GM12878 (cell line): ENCODE measurements at regions not wholly inside any gene's neighbourhood (a gene's known extent, or its start where the extent isn't known, plus 50 kb on each side); places are given as distances from the start of the nearest gene placed in this dataset.

ENCODE experiments used
- ATAC-seq: fragments of 200-7000 bp; cut with Tn5 transposase; 3 replicates; pipeline ENCODE4 v1.9.1; 2020; ENCODE audit warnings: mild to moderate bottlenecking, moderate library complexity
- BruUV-seq: library from RNA; stranded (reverse); fragments of 400-500 nt; replicated peaks from 2 replicates; lab custom pipeline; 2021; lab: Mats Ljungman, UMichigan
- CTCF ChIA-PET: fragments of 300-600 bp; sonication (Branson Sonifier 250); formaldehyde crosslinking; extraction: SDS; loops from one replicate; lab custom pipeline; 2021; ENCODE audit warnings: inconsistent platforms; lab: Yijun Ruan, JAX
- POLR2A ChIA-PET: fragments of 350-600 bp; formaldehyde crosslinking; extraction: SDS; loops from one replicate; lab custom pipeline; 2021; ENCODE audit warnings: inconsistent platforms; lab: Charles Lee
- RAD21 ChIA-PET: fragments of 300-600 bp; sonication (Branson Sonifier 250); formaldehyde crosslinking; loops from one replicate; lab custom pipeline; 2023; ENCODE audit warnings: antibody characterized with exemption; ENCODE audit not compliant: unreplicated experiment; lab: Charles Lee
- SMC1A ChIA-PET: fragments of 300-600 bp; sonication (Branson Sonifier 250); formaldehyde crosslinking; loops from one replicate; lab custom pipeline; 2023; ENCODE audit not compliant: unreplicated experiment, uncharacterized antibody; lab: Charles Lee
- DNase-seq: peaks from one replicate; pipeline ENCODE4 v3.0.0-alpha.2; 2011; ENCODE audit warnings: low read depth, low spot score
- FAIRE-seq: peaks from 3 replicates; lab custom pipeline; 2011; peaks lifted over from hg19 to GRCh38; lab: Jason Lieb, UNC
- H2AFZ ChIP-seq: 2 replicates; pipeline ENCODE4 v1.6.0; 2011; ENCODE audit warnings: low read depth, low read length, control low read depth; ENCODE audit not compliant: control insufficient read depth
- H3K27ac ChIP-seq: 2 replicates; pipeline ENCODE4 v1.5.1; 2011; ENCODE audit warnings: control low read depth; ENCODE audit not compliant: control insufficient read depth, insufficient read depth
- H3K27me3 ChIP-seq, 2 experiments: replicated peaks in 1 of 2; 2 replicates each; pipeline versions ENCODE4 v1.6.0 to v1.6.1; 2011; ENCODE audit warnings: low read length in 1 of 2; ENCODE audit not compliant: control insufficient read depth in 2 of 2, insufficient read depth in 2 of 2
- H3K36me3 ChIP-seq, 2 experiments: 2 replicates each; pipeline ENCODE4 v1.5.1; 2011; ENCODE audit warnings: low read length in 1 of 2; ENCODE audit not compliant: control insufficient read depth in 2 of 2, insufficient read depth in 2 of 2
- H3K4me1 ChIP-seq: 2 replicates; pipeline ENCODE4 v1.6.1; 2011; ENCODE audit warnings: mild to moderate bottlenecking, low read length, moderate library complexity, mixed read lengths; ENCODE audit not compliant: control insufficient read depth, insufficient read depth
- H3K4me2 ChIP-seq: 2 replicates; pipeline ENCODE4 v1.6.0; 2011; ENCODE audit warnings: control low read depth; ENCODE audit not compliant: control insufficient read depth, insufficient read depth
- H3K4me3 ChIP-seq: fragments of 200-600 bp; sonication (generic); 2 replicates; pipeline ENCODE4 v1.5.1; 2016
- H3K79me2 ChIP-seq: 2 replicates; pipeline ENCODE4 v1.6.0; 2011; ENCODE audit warnings: low read length; ENCODE audit not compliant: control insufficient read depth, insufficient read depth
- H3K9ac ChIP-seq: 2 replicates; pipeline ENCODE4 v1.8.0; 2011; ENCODE audit warnings: low read length, control low read depth, mixed read lengths; ENCODE audit not compliant: control insufficient read depth, insufficient read depth
- H3K9me3 ChIP-seq: replicated peaks from 3 replicates; pipeline ENCODE4 v1.5.1; 2011; ENCODE audit warnings: mild to moderate bottlenecking, low read length; ENCODE audit not compliant: control insufficient read depth, insufficient read depth
- H4K20me1 ChIP-seq: 2 replicates; pipeline ENCODE4 v1.6.0; 2011; ENCODE audit not compliant: control insufficient read depth, insufficient read depth
- ASH2L ChIP-seq: fragments of 300-600, 200-600 bp; sonication (generic); IDR thresholded peaks from 2 replicates; pipeline ENCODE4 v1.6.1; 2017; ENCODE audit warnings: low read depth, mild to moderate bottlenecking, borderline replicate concordance
- CHD4 ChIP-seq: fragments of 200-600 bp; sonication (generic); IDR thresholded peaks from 2 replicates; pipeline ENCODE4 v1.6.1; 2016; ENCODE audit warnings: mild to moderate bottlenecking
- E2F4 ChIP-seq: IDR thresholded peaks from 2 replicates; pipeline ENCODE4 v1.6.1; 2012; ENCODE audit warnings: low read depth, low read length, improper control_type of control experiment
- FOXM1 ChIP-seq: IDR thresholded peaks from 2 replicates; pipeline ENCODE4 v1.6.1; 2012; ENCODE audit warnings: low read depth, mild to moderate bottlenecking, inconsistent platforms, low read length, moderate library complexity
- KDM1A ChIP-seq: fragments of 200-600 bp; sonication (generic); IDR thresholded peaks from 2 replicates; pipeline ENCODE4 v1.6.1; 2016; ENCODE audit warnings: borderline replicate concordance
- NR2C2 ChIP-seq: IDR thresholded peaks from 2 replicates; pipeline ENCODE4 v1.6.1; 2011; ENCODE audit warnings: borderline replicate concordance, low read depth; ENCODE audit not compliant: control insufficient read depth, insufficient read length
- PML ChIP-seq: IDR thresholded peaks from 2 replicates; pipeline ENCODE4 v1.6.1; 2012; ENCODE audit warnings: low read length, inconsistent platforms
- RBBP5 ChIP-seq: fragments of 200-600 bp; sonication (generic); conservative IDR thresholded peaks from 2 replicates; pipeline ENCODE4 v1.6.1; 2016
- SMC3 ChIP-seq: IDR thresholded peaks from 2 replicates; pipeline ENCODE4 v1.6.1; 2011; ENCODE audit warnings: low read length, improper control_type of control experiment, borderline replicate concordance
- STAT3 ChIP-seq: IDR thresholded peaks from 2 replicates; pipeline ENCODE4 v1.6.1; 2011; ENCODE audit warnings: low read depth, low read length, improper control_type of control experiment
- TCF12 ChIP-seq: IDR thresholded peaks from 2 replicates; pipeline ENCODE4 v1.6.1; 2011; ENCODE audit warnings: low read depth, mild to moderate bottlenecking, low read length
- ZNF24 ChIP-seq: fragments of 450-650 bp; IDR thresholded peaks from 2 replicates; pipeline ENCODE4 v1.6.1; 2017; ENCODE audit warnings: antibody characterized with exemption, mild to moderate bottlenecking
- ZNF384 ChIP-seq: IDR thresholded peaks from 2 replicates; pipeline ENCODE4 v1.6.1; 2012; ENCODE audit warnings: low read depth, mild to moderate bottlenecking, low read length, improper control_type of control experiment, borderline replicate concordance
- WGBS: methylation state at CpG from one replicate; pipeline ENCODE4 v1.1.6; 2016; ENCODE audit warnings: low lambda C conversion rate; ENCODE audit not compliant: insufficient replicate concordance, insufficient coverage; ENCODE audit errors: missing lambda C conversion rate; 5-methylcytosine and 5-hydroxymethylcytosine counted together
- in situ Hi-C: fragments of 300-500 bp; cut with MboI; formaldehyde crosslinking; loops from 9 replicates; pipeline ENCODE4 v1.14.3; 2018; ENCODE audit warnings: mixed read lengths
- intact Hi-C: fragments of 100-400 bp; cut with micrococcal nuclease; formaldehyde crosslinking; loops from one replicate; pipeline ENCODE4 v1.14.2; 2022; ENCODE audit not compliant: unreplicated experiment
- TF ChIP-seq, protein P1 (sequence below): fragments of 450-650 bp; IDR thresholded peaks from 2 replicates; pipeline ENCODE4 v1.6.1; 2016; ENCODE audit warnings: mild to moderate bottlenecking
- TF ChIP-seq, protein P2 (sequence below): fragments of 450-650 bp; IDR thresholded peaks from 2 replicates; pipeline ENCODE4 v1.6.1; 2017; ENCODE audit warnings: mild to moderate bottlenecking, moderate library complexity
- TF ChIP-seq, protein P3 (sequence below): fragments of 450-650 bp; IDR thresholded peaks from 2 replicates; pipeline ENCODE4 v1.6.1; 2018; ENCODE audit warnings: mild to moderate bottlenecking, low read depth, moderate library complexity; ENCODE audit not compliant: partially characterized antibody

DNA sequence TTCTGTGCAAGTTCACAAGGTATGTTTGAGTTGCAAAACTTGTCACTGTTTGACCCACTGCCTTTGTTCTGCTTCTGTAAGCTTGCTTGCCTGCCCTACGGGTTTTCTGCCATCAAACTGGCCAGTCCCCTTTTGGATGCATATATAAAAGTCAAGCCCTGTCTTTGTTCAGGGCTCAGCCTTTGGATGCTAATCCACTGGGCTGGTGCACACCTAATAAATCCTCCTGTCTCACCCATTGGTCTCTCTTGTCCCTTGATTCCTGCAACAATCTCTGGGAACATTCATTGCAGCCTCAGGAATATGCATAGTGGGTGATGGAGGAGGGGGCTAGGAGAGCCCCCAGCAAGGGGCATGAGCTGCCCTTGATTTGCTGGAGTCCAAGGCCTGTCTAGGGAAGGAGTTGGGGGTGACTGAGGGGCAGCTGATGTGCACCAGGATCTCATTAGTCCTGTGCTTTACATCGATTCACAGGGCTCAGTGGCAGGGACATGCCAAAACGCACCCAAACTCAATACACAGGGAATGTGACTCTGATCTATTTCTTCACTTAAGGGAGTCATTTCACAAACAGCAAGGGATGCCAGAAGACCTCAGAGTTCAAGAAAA lies 225.4 kb upstream of the NLRP1 start:
- intact Hi-C loops (no loop called here), in situ Hi-C loops (no loop called here)
- no TSS peak for BruUV-seq
- peaks cover 11% of the 10 kb centered on the region; the same call in 1 of the 3 replicates for H3K9me3 ChIP-seq
- no peak overlapping the region for H3K4me2 ChIP-seq
- FAIRE-seq (no peak), DNase-seq (no peak), ATAC-seq (no peak)
- H3K27me3 ChIP-seq = no peaks in the 10 kb centered on the region
- ChIA-PET POLR2A (no interaction called here), RAD21 (no interaction called here), SMC1A (no interaction called here), CTCF (no interaction called here)
- 0% methylated on average over 3 of the region's 3 CpGs for WGBS
- no peaks in the 10 kb centered on the region for H3K4me1 ChIP-seq
- no peak overlapping the region for H2AFZ ChIP-seq
- no peaks in the 10 kb centered on the region for H3K36me3 ChIP-seq
- H3K27ac ChIP-seq = no peak overlapping the region
- TF ChIP-seq, protein P1, sequence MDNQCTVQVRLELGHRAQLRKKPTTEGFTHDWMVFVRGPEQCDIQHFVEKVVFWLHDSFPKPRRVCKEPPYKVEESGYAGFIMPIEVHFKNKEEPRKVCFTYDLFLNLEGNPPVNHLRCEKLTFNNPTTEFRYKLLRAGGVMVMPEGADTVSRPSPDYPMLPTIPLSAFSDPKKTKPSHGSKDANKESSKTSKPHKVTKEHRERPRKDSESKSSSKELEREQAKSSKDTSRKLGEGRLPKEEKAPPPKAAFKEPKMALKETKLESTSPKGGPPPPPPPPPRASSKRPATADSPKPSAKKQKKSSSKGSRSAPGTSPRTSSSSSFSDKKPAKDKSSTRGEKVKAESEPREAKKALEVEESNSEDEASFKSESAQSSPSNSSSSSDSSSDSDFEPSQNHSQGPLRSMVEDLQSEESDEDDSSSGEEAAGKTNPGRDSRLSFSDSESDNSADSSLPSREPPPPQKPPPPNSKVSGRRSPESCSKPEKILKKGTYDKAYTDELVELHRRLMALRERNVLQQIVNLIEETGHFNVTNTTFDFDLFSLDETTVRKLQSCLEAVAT = no peak
- TF ChIP-seq SMC3 (no peak), RBBP5 (no peak), PML (no peak), CHD4 (no peak), KDM1A (no peak), FOXM1 (no peak), NR2C2 (no peak), ASH2L (no peak), STAT3 (no peak), ZNF384 (no peak), E2F4 (no peak), ZNF24 (no peak), TCF12 (no peak)
- TF ChIP-seq, protein P2, sequence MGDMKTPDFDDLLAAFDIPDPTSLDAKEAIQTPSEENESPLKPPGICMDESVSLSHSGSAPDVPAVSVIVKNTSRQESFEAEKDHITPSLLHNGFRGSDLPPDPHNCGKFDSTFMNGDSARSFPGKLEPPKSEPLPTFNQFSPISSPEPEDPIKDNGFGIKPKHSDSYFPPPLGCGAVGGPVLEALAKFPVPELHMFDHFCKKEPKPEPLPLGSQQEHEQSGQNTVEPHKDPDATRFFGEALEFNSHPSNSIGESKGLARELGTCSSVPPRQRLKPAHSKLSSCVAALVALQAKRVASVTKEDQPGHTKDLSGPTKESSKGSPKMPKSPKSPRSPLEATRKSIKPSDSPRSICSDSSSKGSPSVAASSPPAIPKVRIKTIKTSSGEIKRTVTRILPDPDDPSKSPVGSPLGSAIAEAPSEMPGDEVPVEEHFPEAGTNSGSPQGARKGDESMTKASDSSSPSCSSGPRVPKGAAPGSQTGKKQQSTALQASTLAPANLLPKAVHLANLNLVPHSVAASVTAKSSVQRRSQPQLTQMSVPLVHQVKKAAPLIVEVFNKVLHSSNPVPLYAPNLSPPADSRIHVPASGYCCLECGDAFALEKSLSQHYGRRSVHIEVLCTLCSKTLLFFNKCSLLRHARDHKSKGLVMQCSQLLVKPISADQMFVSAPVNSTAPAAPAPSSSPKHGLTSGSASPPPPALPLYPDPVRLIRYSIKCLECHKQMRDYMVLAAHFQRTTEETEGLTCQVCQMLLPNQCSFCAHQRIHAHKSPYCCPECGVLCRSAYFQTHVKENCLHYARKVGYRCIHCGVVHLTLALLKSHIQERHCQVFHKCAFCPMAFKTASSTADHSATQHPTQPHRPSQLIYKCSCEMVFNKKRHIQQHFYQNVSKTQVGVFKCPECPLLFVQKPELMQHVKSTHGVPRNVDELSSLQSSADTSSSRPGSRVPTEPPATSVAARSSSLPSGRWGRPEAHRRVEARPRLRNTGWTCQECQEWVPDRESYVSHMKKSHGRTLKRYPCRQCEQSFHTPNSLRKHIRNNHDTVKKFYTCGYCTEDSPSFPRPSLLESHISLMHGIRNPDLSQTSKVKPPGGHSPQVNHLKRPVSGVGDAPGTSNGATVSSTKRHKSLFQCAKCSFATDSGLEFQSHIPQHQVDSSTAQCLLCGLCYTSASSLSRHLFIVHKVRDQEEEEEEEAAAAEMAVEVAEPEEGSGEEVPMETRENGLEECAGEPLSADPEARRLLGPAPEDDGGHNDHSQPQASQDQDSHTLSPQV = no peak
- TF ChIP-seq, protein P3, sequence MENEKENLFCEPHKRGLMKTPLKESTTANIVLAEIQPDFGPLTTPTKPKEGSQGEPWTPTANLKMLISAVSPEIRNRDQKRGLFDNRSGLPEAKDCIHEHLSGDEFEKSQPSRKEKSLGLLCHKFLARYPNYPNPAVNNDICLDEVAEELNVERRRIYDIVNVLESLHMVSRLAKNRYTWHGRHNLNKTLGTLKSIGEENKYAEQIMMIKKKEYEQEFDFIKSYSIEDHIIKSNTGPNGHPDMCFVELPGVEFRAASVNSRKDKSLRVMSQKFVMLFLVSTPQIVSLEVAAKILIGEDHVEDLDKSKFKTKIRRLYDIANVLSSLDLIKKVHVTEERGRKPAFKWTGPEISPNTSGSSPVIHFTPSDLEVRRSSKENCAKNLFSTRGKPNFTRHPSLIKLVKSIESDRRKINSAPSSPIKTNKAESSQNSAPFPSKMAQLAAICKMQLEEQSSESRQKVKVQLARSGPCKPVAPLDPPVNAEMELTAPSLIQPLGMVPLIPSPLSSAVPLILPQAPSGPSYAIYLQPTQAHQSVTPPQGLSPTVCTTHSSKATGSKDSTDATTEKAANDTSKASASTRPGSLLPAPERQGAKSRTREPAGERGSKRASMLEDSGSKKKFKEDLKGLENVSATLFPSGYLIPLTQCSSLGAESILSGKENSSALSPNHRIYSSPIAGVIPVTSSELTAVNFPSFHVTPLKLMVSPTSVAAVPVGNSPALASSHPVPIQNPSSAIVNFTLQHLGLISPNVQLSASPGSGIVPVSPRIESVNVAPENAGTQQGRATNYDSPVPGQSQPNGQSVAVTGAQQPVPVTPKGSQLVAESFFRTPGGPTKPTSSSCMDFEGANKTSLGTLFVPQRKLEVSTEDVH = no peak
- no peaks in the 10 kb centered on the region for H4K20me1 ChIP-seq
- no peaks in the 10 kb centered on the region for H3K79me2 ChIP-seq
- H3K4me3 ChIP-seq = no peak overlapping the region
- H3K9ac ChIP-seq = no peak overlapping the region
